GM12875 (cell line): ENCODE measurements at regions not wholly inside any gene's neighbourhood (a gene's known extent, or its start where the extent isn't known, plus 50 kb on each side); places are given as distances from the start of the nearest gene placed in this dataset.

Experiments used
- H3K4me3 ChIP-seq: one replicate; pipeline ENCODE4 v1.5.1; 2011; ENCODE audit warnings: low read depth, low read length, control low read depth
- CTCF ChIP-seq: IDR thresholded peaks from 2 replicates; pipeline ENCODE4 v1.5.1; 2011; ENCODE audit warnings: low read depth, mild to moderate bottlenecking, control low read depth, inconsistent platforms, low read length, moderate library complexity, borderline replicate concordance; ENCODE audit not compliant: insufficient read depth

GRCh38 chr6:24987446-24988115 lies 51.8 kb upstream of the RIPOR2 start:
- TF ChIP-seq CTCF, result no peak

GRCh38 chr6:24988562-24988961 lies 52.8 kb upstream of the RIPOR2 start:
- TF ChIP-seq CTCF, result no peak
- H3K4me3 ChIP-seq, result no peak overlapping the region

More at GRCh38 chr6:24987446-24988115, 51.8 kb upstream of the RIPOR2 start:
- H3K4me3 ChIP-seq, result no peak overlapping the region

- TF ChIP-seq CTCF, result no peak
- no peak overlapping the region for H3K4me3 ChIP-seq
Measured at GRCh38 chr6:24990236-24990845, 54.6 kb upstream of the RIPOR2 start.

GRCh38 chr6:24990944-24991809 lies 55.4 kb upstream of the RIPOR2 start:
- H3K4me3 ChIP-seq, result no peak overlapping the region
- TF ChIP-seq CTCF, result no peak

- no peak overlapping the region for H3K4me3 ChIP-seq
- TF ChIP-seq CTCF, result peak; percentile 69
Measured at GRCh38 chr6:24991810-24992467, 56.2 kb upstream of the RIPOR2 start.

GRCh38 chr6:24994812-24995211 lies 59.1 kb upstream of the RIPOR2 start:
- TF ChIP-seq CTCF, result no peak
- H3K4me3 ChIP-seq, result no peak overlapping the region
